Superior temporal gyrus (tissue), 1 donor: ENCODE measurements at regions not wholly inside any gene's neighbourhood (a gene's known extent, or its start where the extent isn't known, plus 50 kb on each side); places are given as distances from the start of the nearest gene placed in this dataset.

ENCODE experiments used
- DNase-seq: peaks from one replicate; pipeline ENCODE4 v3.0.0-alpha.2; 2016; ENCODE audit errors: extremely low spot score

- DNase-seq: no peak
These were observed 722.5 kb downstream of the FAT4 start for GRCh38 chr4:126037231-126037630.

- no peak for DNase-seq
These were observed 723.9 kb downstream of the FAT4 start for GRCh38 chr4:126038502-126039144.

- DNase-seq: no peak
These were observed 731.4 kb downstream of the FAT4 start for GRCh38 chr4:126046081-126046614.

- no peak for DNase-seq
These were observed 732.4 kb downstream of the FAT4 start for GRCh38 chr4:126047114-126047513.

- DNase-seq: peak; percentile 90
These were observed 737.1 kb downstream of the FAT4 start for GRCh38 chr4:126051689-126052424.

- DNase-seq: no peak
These were observed 741.4 kb downstream of the FAT4 start for GRCh38 chr4:126056116-126056650.

- no peak for DNase-seq
These were observed 742.6 kb downstream of the FAT4 start for GRCh38 chr4:126057371-126057770.

- DNase-seq: no peak
These were observed 743.8 kb downstream of the FAT4 start for GRCh38 chr4:126058596-126058995.

GRCh38 chr4:126061655-126062054, 746.9 kb downstream of the FAT4 start:
- no peak for DNase-seq

- DNase-seq: no peak
These were observed 750.3 kb downstream of the FAT4 start for GRCh38 chr4:126065016-126065415.

- peak; percentile 81 for DNase-seq
These were observed 756.9 kb downstream of the FAT4 start for GRCh38 chr4:126071346-126072333.

GRCh38 chr4:126081336-126081735, 766.6 kb downstream of the FAT4 start:
- DNase-seq: no peak

GRCh38 chr4:126086041-126086440, 771.3 kb downstream of the FAT4 start:
- no peak for DNase-seq

- peak; percentile 32 for DNase-seq
These were observed 772.3 kb downstream of the FAT4 start for GRCh38 chr4:126087101-126087500.

GRCh38 chr4:126097155-126097799, 782.5 kb downstream of the FAT4 start:
- no peak for DNase-seq

- DNase-seq: no peak
These were observed 791.9 kb downstream of the FAT4 start for GRCh38 chr4:126106658-126107057.

GRCh38 chr4:126109836-126110235, 795.1 kb downstream of the FAT4 start:
- DNase-seq: no peak

- no peak for DNase-seq
These were observed 798.3 kb downstream of the FAT4 start for GRCh38 chr4:126113058-126113457.

- DNase-seq: no peak
These were observed 809.0 kb downstream of the FAT4 start for GRCh38 chr4:126123611-126124325.

GRCh38 chr4:126124818-126125217, 810.1 kb downstream of the FAT4 start:
- DNase-seq: no peak

GRCh38 chr4:126130215-126130614, 815.5 kb downstream of the FAT4 start:
- DNase-seq: no peak
